CD4-positive, alpha-beta T cell (primary cell): ENCODE measurements at regions not wholly inside any gene's neighbourhood (a gene's known extent, or its start where the extent isn't known, plus 50 kb on each side); places are given as distances from the start of the nearest gene placed in this dataset.

ENCODE experiments used
- ATAC-seq: fragments of 200-7000 bp; cut with Tn5 transposase; one replicate; pipeline ENCODE4 v1.10.0; 2022; ENCODE audit warnings: mild to moderate bottlenecking; ENCODE audit not compliant: poor library complexity
- CTCF ChIA-PET: fragments of 350-600 bp; sonication (Branson Sonifier 250); formaldehyde crosslinking; loops from one replicate; lab custom pipeline; 2021; ENCODE audit warnings: antibody characterized with exemption, inconsistent platforms; lab: Charles Lee
- POLR2A ChIA-PET: fragments of 350-600 bp; sonication (Branson Sonifier 250); formaldehyde crosslinking; loops from one replicate; lab custom pipeline; 2021; ENCODE audit warnings: antibody characterized with exemption, inconsistent platforms; lab: Charles Lee
- DNase-seq, 14 experiments: peaks; one replicate each; pipeline ENCODE4 v3.0.0-alpha.2; 2013 to 2020; ENCODE audit warnings: mixed read lengths in 2 of 14
- H3K27ac ChIP-seq, 2 donors: one replicate each; pipeline versions ENCODE4 v1.5.1 to v1.7.0; 2013; ENCODE audit warnings: low read length in 2 of 2, low read depth in 1 of 2, mild to moderate bottlenecking in 1 of 2
- H3K27me3 ChIP-seq, 2 experiments: 1 replicate in 1 of 2; 2 replicates in 1 of 2; pipeline versions ENCODE4 v1.6.1 to v1.7.0; 2013; ENCODE audit warnings: low read length in 2 of 2, control low read depth in 1 of 2, mild to moderate bottlenecking in 1 of 2, moderate library complexity in 1 of 2; ENCODE audit not compliant: insufficient read depth in 2 of 2, control insufficient read depth in 1 of 2
- H3K36me3 ChIP-seq: one replicate; pipeline ENCODE4 v1.6.1; 2013; ENCODE audit warnings: low read length, control low read depth; ENCODE audit not compliant: insufficient read depth
- H3K4me1 ChIP-seq: one replicate; pipeline ENCODE4 v1.6.1; 2013; ENCODE audit warnings: low read length, control low read depth; ENCODE audit not compliant: insufficient read depth
- H3K4me3 ChIP-seq: one replicate; pipeline ENCODE4 v1.5.1; 2013; ENCODE audit warnings: mild to moderate bottlenecking, low read length, moderate library complexity
- H3K9me3 ChIP-seq, 2 experiments: 1 replicate in 1 of 2; 2 replicates in 1 of 2; pipeline versions ENCODE4 v1.6.1 to v1.7.0; 2013; ENCODE audit warnings: low read length in 2 of 2, mild to moderate bottlenecking in 2 of 2, control low read depth in 1 of 2, moderate library complexity in 1 of 2; ENCODE audit not compliant: control insufficient read depth in 1 of 2, insufficient read depth in 1 of 2
- H3K27ac Mint-ChIP-seq: one replicate; pipeline ENCODE4 v1.8.0; 2020; ENCODE audit warnings: mixed read lengths
- H3K27me3 Mint-ChIP-seq: one replicate; pipeline ENCODE4 v1.8.0; 2021; ENCODE audit warnings: mixed read lengths
- H3K36me3 Mint-ChIP-seq: one replicate; pipeline ENCODE4 v1.8.0; 2021; ENCODE audit warnings: low read depth, mixed read lengths
- H3K4me1 Mint-ChIP-seq: one replicate; pipeline ENCODE4 v1.8.0; 2021; ENCODE audit warnings: low read depth, mixed read lengths
- H3K4me3 Mint-ChIP-seq: one replicate; pipeline ENCODE4 v1.8.0; 2020; ENCODE audit warnings: mild to moderate bottlenecking, mixed read lengths
- H3K9me3 Mint-ChIP-seq: one replicate; pipeline ENCODE4 v1.8.0; 2020; ENCODE audit warnings: mixed read lengths
- CTCF ChIP-seq: fragments of 200-600 bp; IDR thresholded peaks from one replicate; pipeline ENCODE4 v1.8.0; 2022; ENCODE audit warnings: antibody characterized with exemption, mild to moderate bottlenecking
- intact Hi-C, 2 experiments: fragments of 100-400 bp; cut with DNase I in 1 of 2; cut with micrococcal nuclease in 1 of 2; formaldehyde crosslinking; loops; one replicate each; pipeline versions ENCODE4 v1.15.1 to v1.9.0; 2023 to 2025; cut with DNase I, micrococcal nuclease

GRCh38 chr5:40383749-40384651 is 295.7 kb upstream of the PTGER4 start:
- peaks cover 60% of the 10 kb centered on the region for H3K4me1 Mint-ChIP-seq
- H3K4me1 ChIP-seq = peaks cover 24% of the 10 kb centered on the region
- CTCF ChIA-PET = interaction anchor here (1.3 to 1.5 kb wide), 3 partner anchors 10 to 297 kb away, joined by 3 to 5 read pairs (median 4); no protein-coding TSS in a partner anchor
- TF ChIP-seq CTCF = no peak
- ATAC-seq (peak; percentile 22), DNase-seq (peak in 3 of 14 experiments; percentile 63 to 72 (median 68))
- peak overlapping the region in 1 of 2 donors; percentile 63 for H3K27ac ChIP-seq
- H3K9me3 ChIP-seq = no peaks in the 10 kb centered on the region
- H3K4me3 Mint-ChIP-seq = peak overlapping the region; percentile 35
- no peaks in the 10 kb centered on the region for H3K36me3 ChIP-seq
- H3K27me3 Mint-ChIP-seq = no peaks in the 10 kb centered on the region
- POLR2A ChIA-PET = interaction anchor here (1.1 to 1.5 kb wide), 5 partner anchors 8 to 297 kb away, joined by 3 to 4 read pairs (median 3); no protein-coding TSS in a partner anchor
- H3K27ac Mint-ChIP-seq = peak overlapping the region; percentile 54
- H3K9me3 Mint-ChIP-seq = peaks cover 6% of the 10 kb centered on the region
- H3K4me3 ChIP-seq = peak overlapping the region; percentile 4
- no peaks in the 10 kb centered on the region for H3K27me3 ChIP-seq
- no peaks in the 10 kb centered on the region for H3K36me3 Mint-ChIP-seq
- intact Hi-C loops = loop anchor here in 1 of 2 experiments (2.0 kb wide), 1 partner anchor 27 kb away; no protein-coding TSS in a partner anchor

GRCh38 chr5:40381676-40382363 is 297.9 kb upstream of the PTGER4 start:
- Mint-ChIP-seq H3K9me3 (peaks cover 9% of the 10 kb centered on the region), H3K4me3 (no peak overlapping the region), H3K27me3 (no peaks in the 10 kb centered on the region), H3K36me3 (no peaks in the 10 kb centered on the region), H3K4me1 (peaks cover 63% of the 10 kb centered on the region), H3K27ac (peak overlapping the region; percentile 29)
- Histone ChIP-seq H3K27me3 (no peaks in the 10 kb centered on the region), H3K4me3 (no peak overlapping the region), H3K9me3 (no peaks in the 10 kb centered on the region), H3K36me3 (no peaks in the 10 kb centered on the region), H3K4me1 (peaks cover 33% of the 10 kb centered on the region), H3K27ac (no peak overlapping the region)
- no peak for TF ChIP-seq CTCF
- ChIA-PET CTCF (no interaction called here), POLR2A (no interaction called here)
- DNase-seq (no peak), ATAC-seq (no peak)
- intact Hi-C loops = no loop called here

- H3K4me1 Mint-ChIP-seq = peaks cover 58% of the 10 kb centered on the region
Measured at GRCh38 chr5:40381016-40381415, 298.7 kb upstream of the PTGER4 start.

More at GRCh38 chr5:40381016-40381415, 298.7 kb upstream of the PTGER4 start:
- Histone ChIP-seq H3K36me3 (no peaks in the 10 kb centered on the region), H3K4me3 (no peak overlapping the region), H3K27ac (no peak overlapping the region), H3K9me3 (no peaks in the 10 kb centered on the region), H3K4me1 (peaks cover 27% of the 10 kb centered on the region), H3K27me3 (no peaks in the 10 kb centered on the region)
- Mint-ChIP-seq H3K27ac (no peak overlapping the region), H3K36me3 (no peaks in the 10 kb centered on the region), H3K9me3 (peaks cover 9% of the 10 kb centered on the region), H3K27me3 (no peaks in the 10 kb centered on the region), H3K4me3 (no peak overlapping the region)
- intact Hi-C loops = no loop called here
- no peak for TF ChIP-seq CTCF
- CTCF ChIA-PET = no interaction called here
- POLR2A ChIA-PET = no interaction called here
- ATAC-seq = no peak
- no peak for DNase-seq
